GM19238 (cell line): ENCODE measurements at regions not wholly inside any gene's neighbourhood (a gene's known extent, or its start where the extent isn't known, plus 50 kb on each side); places are given as distances from the start of the nearest gene placed in this dataset.

Source experiments
- DNase-seq: peaks from one replicate; pipeline ENCODE4 v3.0.0; 2011; ENCODE audit warnings: low spot score; ENCODE audit not compliant: insufficient read length

DNA sequence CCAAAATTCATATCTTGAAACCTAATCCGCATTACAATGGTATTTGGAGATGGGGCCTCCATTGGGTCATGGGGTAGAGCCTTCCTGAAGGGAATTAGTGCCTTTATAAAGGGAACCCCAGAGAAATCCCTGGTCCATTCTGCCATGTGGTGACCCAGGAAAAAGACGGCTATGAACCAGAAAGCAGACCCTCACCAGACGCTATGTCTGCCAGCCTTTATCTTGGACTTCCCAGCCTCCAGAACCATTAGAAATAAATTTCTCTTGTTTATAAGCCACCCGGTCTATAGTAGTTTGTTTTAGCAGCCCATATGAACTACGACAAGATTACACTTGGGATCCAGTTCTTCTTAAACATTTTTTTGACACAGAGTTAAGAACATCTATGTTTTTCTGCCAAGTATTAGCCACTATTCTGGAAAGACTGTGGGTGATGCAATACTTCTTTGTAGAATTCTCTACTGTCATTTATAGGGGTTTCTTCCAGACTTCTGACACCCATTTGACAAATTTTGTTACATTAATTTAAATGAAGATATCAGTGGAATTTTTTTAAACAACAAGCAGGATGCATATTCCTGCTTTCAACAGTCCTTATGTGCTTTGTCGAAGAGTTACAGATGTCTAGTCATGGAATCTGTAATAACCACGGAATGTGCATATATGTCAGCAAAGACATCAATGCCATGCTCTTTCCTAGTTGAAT is 572.4 kb downstream of the NR2F1-AS1 start:
- DNase-seq = no peak

GRCh38 chr5:93006915-93007314 is 574.1 kb downstream of the NR2F1-AS1 start:
- DNase-seq = no peak

GRCh38 chr5:92998456-92998855 is 582.6 kb downstream of the NR2F1-AS1 start:
- no peak for DNase-seq

- DNase-seq = no peak
Observed at GRCh38 chr5:92994392-92994791, 586.6 kb downstream of the NR2F1-AS1 start.

GRCh38 chr5:92992073-92992472 is 588.9 kb downstream of the NR2F1-AS1 start:
- no peak for DNase-seq

GRCh38 chr5:92991581-92992067 is 589.4 kb downstream of the NR2F1-AS1 start:
- DNase-seq = no peak

DNA sequence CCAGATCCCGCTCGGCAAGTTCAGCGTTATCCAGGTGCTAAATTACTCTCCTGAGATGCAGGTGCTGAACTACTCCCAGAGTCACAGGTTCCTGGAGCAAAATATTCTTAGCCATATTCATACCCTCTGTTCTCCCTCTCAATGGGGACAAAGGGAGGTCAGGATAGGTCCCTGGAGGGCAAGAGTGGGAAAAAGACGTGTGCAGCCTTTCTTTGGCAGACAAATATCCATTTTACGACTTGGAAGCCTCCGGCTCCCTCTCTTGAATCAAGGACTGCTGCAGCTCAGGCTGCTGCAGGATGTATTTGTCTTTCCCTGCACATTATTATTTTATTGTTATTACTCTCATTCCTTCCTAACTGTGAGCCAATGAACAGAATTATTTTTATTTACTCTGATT is 590.2 kb downstream of the NR2F1-AS1 start:
- DNase-seq = no peak

DNA sequence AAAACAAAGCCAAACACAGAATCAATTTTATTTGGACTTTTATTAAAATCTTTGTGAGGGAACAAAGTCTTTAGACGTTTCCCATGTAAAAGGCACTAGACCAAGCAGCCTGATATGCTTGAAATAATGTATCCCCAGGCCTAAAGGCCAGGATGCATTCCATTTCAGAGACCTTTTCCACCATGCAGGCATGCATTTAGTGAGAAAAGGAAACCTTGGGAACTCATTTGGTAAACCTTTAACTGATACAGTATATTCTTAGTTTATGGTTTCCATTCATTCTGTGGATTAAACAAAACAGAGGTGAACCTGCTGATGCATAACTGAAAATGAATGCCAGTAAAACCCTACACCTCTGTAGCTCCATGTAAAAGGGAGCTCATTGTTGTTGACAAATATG is 600.0 kb downstream of the NR2F1-AS1 start:
- DNase-seq = no peak

DNA sequence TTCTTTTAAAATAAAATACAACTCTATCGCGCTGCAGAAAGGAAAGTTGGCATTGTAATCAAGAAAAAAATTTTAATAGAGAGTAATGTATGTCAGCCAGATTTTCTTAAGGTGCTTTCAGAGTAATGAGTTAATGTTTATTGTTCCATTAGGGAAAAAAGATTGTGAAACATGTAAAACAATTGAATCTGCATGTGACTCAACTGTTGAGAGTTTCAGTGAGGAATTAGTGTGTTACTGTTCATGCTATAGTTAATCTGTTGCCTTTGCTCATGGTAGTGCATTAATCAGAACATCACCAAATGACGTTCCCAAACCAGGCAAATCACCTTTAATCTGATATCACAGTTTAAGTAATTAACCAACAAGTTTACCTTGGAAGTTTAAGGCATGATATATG is 600.5 kb downstream of the NR2F1-AS1 start:
- DNase-seq = no peak

DNA sequence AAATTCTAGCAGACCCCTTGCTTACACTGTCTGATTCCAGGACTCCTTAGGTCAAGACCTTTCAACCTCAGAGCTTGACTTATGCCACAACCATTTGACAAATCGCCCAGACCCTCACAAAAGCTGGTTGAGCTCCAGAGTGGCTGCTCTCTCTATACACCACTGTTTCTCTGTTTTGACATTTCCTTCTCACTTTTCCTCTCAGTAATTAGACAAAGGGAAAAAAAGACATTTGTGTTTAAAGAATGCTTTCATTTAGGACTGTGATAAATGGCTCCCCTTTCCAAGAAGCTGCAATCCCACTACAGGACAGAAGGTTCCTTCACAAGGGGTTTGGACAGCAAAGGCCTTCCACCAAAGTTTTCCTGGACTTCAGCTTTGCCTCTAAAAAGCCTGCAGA is 601.3 kb downstream of the NR2F1-AS1 start:
- DNase-seq = no peak

- no peak for DNase-seq
Observed at GRCh38 chr5:92977846-92978540, 603.0 kb downstream of the NR2F1-AS1 start.

DNA sequence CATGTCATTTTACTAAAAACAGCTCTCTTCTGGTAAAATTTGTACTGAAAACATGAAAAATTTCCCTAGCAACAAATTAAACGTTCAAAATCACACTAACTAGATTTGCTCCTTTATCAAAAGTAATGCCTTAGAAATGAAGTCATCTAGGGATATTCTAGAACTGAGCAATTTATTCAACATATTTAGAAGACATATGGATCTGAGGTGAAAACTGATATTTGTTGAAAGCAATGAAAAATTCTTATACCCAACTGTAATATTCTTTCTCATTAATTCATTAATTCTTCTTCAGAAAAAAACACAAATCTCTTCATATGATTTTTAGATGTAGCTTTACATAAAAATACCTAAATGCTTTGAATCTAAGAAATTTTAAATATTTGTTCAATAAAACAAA is 604.9 kb downstream of the NR2F1-AS1 start:
- DNase-seq = no peak

DNA sequence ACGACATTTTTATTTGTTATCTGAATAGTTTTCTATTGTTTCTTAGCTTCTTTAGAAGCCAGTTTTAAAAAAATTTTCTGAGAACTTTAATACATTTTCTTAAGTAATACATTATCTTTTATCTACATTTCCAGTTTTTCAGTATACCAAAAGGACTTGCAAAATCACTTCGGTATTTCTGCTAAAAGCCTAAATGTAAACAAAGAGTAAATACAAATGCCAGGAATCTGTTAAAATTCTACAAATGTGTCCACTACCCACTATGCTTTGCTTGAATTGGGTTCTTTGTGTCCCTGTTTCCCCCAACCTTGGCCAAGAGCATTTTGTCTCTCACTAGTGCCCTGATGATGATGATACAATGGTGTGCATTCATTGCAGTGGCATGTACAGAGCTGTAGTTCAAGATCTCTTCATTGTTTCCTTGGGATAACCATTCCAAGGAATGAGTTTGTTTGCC is 611.2 kb downstream of the NR2F1-AS1 start:
- DNase-seq = no peak

- DNase-seq = no peak
Observed at GRCh38 chr5:92969191-92969780, 611.7 kb downstream of the NR2F1-AS1 start.

GRCh38 chr5:92963800-92964199 is 617.2 kb downstream of the NR2F1-AS1 start:
- DNase-seq = no peak

DNA sequence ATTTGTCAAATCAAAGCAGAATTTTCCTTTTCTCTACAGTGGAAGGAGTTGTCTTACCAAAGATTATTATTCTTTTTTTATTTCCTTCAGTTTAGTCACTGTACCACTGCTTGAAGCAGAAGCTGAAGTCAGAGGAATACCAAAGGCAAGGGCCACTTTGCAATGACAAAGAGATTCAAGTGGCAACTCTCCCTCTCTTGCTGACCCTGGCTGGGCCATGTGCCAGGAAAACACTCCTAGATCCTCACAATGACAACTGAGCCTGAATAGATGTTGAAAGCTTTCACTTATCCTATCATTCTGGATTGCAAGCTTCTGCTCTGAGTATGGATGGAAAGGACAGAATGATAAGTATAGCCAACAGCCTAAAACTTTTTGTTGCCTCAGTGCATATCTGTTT is 618.3 kb downstream of the NR2F1-AS1 start:
- no peak for DNase-seq

DNA sequence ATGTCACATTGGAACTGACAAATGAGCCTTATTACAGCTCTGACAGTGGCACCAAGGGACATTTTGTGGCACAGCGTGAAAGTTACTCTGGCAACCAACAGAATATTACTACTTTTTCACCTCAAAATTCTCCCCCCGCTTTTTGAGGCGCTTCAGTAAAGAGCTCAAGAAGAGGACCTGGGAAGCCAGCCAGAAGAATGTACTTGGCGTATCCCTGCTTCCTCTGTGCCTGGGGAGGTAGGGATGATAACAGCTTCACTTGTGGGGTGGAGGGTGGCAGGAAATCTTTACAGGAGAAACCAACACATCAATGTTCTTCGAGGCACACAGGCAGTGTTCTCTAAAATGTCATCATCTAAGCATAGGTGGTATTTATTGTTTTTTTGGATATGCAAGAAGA is 624.1 kb downstream of the NR2F1-AS1 start:
- DNase-seq = no peak

DNA sequence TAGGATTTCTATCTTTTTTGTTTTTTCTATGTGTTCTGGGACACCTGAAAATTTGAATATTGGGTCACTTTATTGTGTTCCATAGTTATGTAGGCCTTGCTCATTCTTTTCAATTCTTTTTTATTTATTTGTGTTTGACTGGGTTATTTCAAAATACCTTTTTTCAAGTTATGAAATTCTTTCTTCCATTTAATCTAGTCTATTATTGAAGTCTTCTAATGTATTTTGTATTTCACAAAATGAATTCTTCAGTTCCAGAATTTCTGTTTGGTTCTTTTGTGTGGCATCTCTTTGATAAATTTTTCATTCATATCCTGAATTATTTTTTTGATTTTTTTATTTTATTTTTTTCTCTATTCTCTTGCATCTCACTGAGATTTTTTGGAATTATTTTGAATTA is 628.8 kb downstream of the NR2F1-AS1 start:
- DNase-seq = no peak

GRCh38 chr5:92951746-92952145 is 629.3 kb downstream of the NR2F1-AS1 start:
- no peak for DNase-seq

DNA sequence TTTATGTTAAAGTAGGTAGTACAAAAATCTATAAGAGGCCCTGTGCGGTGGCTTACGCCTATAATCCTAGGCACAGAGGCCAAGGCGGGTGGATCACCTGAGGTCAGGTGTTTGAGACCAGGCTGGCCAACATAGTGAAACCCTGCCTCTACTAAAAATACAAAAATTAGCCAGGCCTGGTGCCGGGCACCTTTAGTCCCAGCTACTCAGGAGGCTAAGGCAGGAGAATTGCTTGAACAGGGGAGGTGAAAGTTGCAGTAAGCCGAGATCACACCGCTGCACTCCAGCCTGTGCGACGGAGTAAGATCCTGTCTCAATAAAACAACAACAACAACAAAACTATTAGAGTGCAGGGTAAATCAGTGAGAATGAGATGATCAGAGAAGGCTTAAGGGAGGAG is 634.5 kb downstream of the NR2F1-AS1 start:
- DNase-seq = no peak

- DNase-seq = no peak
Observed at GRCh38 chr5:92945605-92946097, 635.4 kb downstream of the NR2F1-AS1 start.

GRCh38 chr5:92944903-92945604 is 636.0 kb downstream of the NR2F1-AS1 start:
- DNase-seq = no peak
